HEK293T (cell line): ENCODE measurements at regions not wholly inside any gene's neighbourhood (a gene's known extent, or its start where the extent isn't known, plus 50 kb on each side); places are given as distances from the start of the nearest gene placed in this dataset.

Experiments used
- BHLHE40 ChIP-seq: fragments of 450-650 bp; IDR thresholded peaks from 2 replicates; pipeline ENCODE4 v1.6.1; 2016; ENCODE audit warnings: mild to moderate bottlenecking, moderate library complexity, borderline replicate concordance
- CTBP1 ChIP-seq: fragments of 450-650 bp; IDR thresholded peaks from 2 replicates; pipeline ENCODE4 v1.6.1; 2016; ENCODE audit warnings: borderline replicate concordance
- FOXA1 ChIP-seq: fragments of 450-650 bp; IDR thresholded peaks from 2 replicates; pipeline ENCODE4 v1.6.1; 2016; ENCODE audit warnings: mild to moderate bottlenecking
- FOXM1 ChIP-seq: fragments of 450-650 bp; IDR thresholded peaks from 2 replicates; pipeline ENCODE4 v1.6.1; 2017; ENCODE audit warnings: mild to moderate bottlenecking, borderline replicate concordance
- NFRKB ChIP-seq: fragments of 450-650 bp; IDR thresholded peaks from 2 replicates; pipeline ENCODE4 v1.6.1; 2016; ENCODE audit warnings: mild to moderate bottlenecking, moderate library complexity
- SP1 ChIP-seq: fragments of 450-650 bp; IDR thresholded peaks from 2 replicates; pipeline ENCODE4 v1.6.1; 2017

DNA sequence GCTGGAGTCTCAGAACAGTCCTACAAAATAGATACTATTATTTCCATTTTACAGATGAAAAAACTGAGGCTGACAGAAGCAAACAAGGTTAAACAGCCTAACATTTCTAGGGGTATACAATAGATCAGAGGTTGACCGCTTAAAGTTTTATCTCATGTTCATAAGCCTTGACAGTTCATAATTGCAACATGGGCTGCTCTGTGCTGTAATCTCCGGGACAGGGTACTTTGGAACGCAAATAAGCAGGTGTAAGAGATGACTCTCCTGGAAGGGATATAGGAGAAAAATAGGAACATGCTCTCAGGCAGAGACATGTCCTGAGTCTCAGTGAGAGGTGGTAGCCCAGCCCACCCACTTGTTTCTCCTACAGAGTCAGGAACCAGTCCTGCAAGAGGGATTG lies 72.8 kb upstream of the RBM19 start:
- TF ChIP-seq FOXM1 (no peak), NFRKB (no peak), SP1 (no peak), FOXA1 (no peak), CTBP1 (no peak), BHLHE40 (no peak)
